GM21360 (cell line): ENCODE measurements at regions not wholly inside any gene's neighbourhood (a gene's known extent, or its start where the extent isn't known, plus 50 kb on each side); places are given as distances from the start of the nearest gene placed in this dataset.
"Not testable (repeated sequence)": the region's sequence is repeated elsewhere in the genome, so short reads cannot be mapped to it uniquely, and the experiment has no call there.

Source experiments
- ATAC-seq: cut with Tn5 transposase; IDR thresholded peaks from one replicate; pipeline ENCODE4 v1.9.1; 2021; ENCODE audit warnings: mild to moderate bottlenecking, moderate library complexity; ENCODE audit not compliant: unreplicated experiment

DNA sequence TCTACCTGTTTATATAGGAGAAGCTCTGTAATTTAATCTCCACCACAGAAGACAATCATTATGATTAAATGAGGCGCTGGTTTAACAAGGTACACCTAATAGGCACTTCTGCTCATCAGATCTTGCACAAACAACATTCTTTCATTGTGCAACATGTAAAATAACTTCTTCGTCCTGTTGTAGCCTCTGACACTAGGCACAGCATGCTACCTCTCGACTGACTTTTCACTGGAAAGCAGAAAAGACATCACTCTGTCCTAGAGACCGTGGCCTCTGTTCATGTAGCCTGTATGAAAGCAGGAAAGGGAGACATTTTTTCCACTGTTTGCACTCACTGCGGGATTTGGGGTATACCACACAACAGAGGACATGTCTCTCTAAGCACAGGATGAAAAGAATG lies 316.5 kb downstream of the IRS1 start:
- ATAC-seq, result no peak

DNA sequence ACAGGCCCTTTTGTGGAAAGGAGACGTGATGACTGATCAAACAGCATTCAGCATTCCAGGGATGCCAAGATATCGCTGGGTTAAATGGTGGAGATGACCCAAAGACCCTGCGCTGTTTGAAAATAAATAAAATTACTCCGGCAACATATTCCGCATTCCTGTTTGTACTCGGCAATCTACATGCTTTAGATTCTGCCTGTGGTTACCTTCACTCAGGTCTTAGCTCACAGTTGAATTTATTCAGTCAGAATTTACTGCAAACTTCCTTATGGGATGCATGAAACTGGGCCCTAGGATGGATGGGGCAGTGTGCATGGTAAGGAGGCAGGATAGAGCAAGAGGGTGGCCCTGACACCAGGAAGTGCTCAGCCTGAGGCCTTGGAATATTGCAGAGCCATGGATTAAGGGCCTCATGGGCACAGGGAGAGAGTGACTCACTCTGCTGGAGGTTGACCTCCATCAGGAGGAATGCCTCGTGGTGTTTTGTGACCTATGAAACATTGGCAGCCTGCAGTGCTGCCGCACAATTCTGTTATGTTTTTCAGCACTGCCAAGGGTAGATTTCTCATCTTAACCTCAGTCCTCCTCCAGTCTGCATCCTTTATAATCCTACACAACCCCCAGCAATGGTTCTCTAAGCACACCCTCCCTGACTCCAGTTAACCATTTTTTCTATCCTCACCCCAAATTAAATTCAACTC lies 321.4 kb downstream of the IRS1 start:
- no peak for ATAC-seq

DNA sequence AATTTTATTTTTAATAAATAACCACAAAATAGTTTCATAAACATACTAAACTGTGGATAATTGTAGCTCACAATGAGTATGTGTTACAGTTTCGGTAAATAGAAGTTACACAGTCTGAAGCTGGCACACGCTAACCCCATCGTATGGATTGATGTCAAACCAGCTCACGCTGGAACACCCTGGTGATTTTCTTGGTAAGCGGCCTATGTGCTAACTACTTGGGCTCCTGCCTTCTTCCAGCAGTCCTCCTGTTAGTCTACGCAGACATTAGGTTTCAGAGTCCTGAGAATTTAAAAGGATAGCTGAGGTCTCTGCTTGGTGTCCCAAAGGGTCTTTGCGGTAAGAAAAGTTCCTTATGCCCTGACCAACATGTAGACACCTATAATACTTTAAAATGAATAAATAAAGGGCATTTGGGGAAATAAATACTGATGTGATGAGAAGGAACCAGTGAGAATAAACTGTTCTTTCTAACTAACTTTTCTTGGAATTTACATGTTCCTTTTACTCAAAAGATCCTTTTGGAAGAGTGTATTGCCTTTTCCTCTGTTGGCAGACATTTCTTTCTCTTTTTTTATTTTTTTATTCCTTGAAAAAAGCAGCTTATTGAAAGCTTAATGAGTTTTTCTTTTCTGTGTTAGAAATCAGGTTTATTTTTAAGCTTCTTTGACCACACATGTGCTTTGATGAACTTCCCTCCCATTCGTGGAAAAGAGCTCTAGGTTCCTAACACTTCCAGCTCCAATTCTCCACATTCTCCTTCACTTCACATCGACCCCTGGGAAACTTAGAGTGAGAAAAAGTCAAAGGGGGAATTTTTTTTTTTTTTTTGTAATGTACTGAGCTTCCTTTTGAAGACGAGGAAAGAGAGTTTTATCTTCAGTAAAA lies 322.2 kb downstream of the IRS1 start:
- ATAC-seq, result no peak

DNA sequence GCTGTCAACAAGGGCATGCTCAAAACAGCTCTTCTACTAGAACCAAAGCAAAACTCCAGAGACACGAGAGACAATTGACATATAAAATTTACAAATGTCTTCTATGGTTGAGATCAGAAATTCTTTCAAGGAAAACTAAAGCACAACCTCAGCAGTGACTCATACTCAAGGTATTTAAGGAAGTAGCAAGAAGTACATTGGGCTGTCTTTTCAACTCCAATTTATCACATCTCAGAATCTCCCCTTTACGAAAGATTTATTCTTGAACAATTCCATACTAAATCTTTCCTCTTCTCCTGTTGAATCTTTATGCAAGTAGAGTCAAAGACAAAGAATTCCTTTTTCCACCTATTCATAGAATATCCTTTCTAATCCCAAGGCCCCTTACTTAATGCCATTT lies 324.0 kb downstream of the IRS1 start:
- ATAC-seq, result no peak

DNA sequence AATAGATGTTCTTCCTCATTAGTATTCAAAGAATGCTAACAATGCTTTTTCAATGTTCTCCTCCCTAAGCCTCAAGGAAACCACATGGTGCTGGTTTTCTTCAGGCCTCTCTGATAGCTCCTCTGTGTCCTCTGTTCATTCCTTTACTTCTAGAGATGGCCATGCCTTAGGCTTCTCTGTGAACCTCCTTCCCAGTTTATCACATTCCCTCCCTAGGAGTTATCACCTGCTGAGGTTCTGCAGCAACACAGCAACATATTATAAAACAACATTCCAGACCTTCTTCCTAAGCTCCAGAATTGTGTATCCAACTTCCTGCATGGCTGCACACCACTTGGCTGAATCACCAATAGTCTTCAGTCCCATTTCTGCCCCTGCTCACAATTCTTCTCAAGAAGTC lies 325.5 kb downstream of the IRS1 start:
- ATAC-seq, result no peak

DNA sequence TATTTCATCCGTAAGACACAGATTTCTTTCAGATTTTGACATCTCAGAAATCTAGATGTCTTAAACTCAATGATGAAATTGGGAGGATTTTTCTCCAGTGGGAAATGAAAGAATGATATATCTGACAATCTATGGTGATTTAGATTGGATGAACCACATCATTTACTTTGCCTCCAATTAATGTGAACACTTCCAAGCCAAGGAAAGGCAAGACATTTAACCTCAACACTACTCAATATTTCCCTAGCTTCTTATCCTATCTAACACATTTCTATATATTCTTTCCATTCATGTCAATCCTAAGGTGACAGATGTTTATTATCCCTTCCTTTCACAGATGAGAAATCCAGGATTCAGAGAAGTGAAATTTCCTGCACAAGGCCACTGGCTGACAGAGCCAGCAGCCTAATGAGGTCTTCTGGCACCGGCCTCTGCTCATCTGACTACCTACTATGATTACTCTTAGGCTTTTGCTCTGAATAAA lies 327.6 kb downstream of the IRS1 start:
- no peak for ATAC-seq

DNA sequence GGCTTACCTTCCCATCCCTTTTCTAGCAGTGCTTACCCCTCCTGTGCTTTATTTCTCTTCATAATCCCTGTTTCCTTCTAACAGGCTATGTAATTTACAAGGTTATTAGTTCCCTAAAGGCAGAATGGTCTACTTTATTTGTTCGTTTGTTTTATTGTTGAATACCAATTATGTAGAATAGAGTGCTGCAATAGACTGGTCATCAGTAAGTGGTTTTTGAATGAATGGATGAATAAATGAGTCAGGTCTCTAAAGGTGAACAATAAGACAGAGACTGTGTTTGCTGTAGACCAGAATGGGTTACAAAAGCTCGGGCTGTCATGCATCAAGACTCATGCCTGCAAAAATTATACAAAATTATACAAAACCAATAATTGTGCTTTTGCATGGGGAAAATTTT lies 332.0 kb downstream of the IRS1 start:
- no peak for ATAC-seq

DNA sequence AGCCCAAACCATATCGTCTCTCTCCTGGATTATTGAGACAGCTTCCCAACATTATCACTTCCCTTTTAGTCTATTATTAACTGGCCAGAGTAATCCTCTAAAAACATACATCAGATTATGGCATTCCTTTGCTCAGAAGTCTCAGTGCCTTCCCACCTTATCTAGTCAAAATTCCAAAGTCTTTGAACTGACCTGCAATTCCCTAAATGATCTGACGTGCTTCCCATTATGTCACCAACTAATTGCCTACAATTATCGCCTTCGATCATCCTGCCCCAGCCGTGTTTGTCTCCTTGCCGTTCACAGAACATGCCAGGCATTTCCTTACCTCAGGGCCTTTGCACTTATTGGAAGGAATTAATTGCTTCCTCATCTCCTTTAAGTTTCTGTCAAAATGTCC lies 332.4 kb downstream of the IRS1 start:
- ATAC-seq, result no peak

DNA sequence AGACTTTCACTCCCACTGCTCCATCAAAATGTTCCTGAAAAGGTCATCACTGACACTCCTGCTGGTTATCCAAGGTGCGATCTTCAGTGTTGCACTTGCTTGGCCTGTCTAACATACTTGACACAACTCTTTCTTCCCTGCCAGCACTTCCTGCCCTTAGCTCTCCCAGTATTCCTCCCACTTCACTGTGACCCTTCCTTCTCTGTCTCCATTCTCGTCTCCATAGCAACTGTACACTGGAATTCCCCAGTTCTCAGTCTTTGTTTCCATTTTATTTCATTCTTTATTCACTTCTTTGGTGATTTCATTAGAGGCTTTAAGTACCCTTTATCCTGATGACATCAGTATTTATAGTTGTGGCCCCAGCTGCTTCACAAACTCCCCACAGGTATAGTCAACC lies 333.0 kb downstream of the IRS1 start:
- ATAC-seq, result no peak

DNA sequence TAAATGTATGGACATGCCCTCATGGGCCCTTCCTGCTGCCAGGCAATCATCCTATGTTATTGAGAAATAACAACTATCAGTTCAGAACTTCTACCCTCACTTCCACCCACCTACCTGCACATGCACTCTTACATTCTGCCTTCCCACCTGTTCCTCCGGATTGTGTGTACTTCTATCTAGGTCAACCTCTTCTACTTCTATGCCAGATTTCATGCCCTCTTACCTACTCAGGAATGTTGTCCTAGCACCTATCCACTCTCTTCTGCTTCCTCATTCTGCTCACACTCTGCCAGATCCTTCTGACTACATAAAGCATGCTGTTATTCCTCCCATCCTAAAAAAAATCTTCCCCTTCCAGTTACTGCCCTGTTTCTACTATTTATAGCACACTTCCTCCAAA lies 333.5 kb downstream of the IRS1 start:
- ATAC-seq, result no peak

DNA sequence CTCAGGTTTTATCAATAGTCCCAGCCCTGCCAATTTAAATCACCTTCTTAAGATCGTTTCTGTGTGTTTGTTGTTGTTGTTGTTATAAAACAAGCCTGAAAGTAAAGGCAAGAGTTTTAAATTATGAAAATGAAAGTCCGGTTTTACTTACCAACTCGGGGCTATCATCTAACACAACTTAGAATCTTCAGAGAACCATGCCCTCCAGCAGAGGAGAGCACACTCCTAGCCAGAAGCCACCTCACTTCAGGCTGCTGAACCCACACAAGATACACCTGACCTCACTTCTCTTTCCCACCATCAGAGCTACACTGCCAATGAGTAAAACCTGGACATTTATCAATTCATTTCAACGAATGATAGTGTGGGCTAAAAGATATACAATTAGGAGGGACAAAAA lies 335.2 kb downstream of the IRS1 start:
- ATAC-seq, result no peak

DNA sequence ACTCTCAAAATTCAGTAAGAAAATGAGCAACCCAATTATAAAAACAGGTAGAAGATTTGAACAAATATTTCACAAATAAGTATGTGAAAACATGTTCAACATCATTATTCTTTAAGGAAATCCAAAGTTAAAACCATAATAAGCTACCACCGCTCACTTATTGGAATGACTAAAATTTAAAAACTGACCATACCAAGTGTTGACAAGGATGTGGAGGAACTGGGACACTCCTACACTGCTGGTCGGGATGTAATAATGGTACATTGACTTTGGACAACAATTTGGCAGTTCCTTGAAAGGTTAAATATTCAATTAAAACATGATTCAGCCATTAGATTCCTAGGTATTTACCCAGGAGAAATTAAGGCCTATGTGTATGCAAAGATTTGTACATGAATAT lies 336.5 kb downstream of the IRS1 start:
- ATAC-seq, result no peak

DNA sequence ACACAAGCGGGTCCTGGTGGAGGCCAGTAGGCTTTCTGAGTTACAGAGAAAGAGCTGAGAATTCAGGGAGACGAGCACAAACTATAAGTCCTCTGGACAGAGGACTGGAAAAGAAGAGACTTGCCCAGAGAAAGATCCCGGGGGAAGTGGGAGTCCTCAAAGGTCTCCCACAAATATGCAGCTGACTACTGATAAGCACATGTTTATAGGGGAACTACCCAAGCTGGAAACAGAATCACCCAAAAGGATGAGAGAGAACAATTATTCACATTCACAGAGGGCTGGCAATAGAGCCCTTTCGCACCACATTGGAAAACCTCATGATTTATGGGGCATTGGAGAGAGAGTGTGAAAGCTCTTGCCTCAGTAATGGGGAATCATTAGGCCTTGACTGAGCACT lies 337.6 kb downstream of the IRS1 start:
- ATAC-seq, result no peak

DNA sequence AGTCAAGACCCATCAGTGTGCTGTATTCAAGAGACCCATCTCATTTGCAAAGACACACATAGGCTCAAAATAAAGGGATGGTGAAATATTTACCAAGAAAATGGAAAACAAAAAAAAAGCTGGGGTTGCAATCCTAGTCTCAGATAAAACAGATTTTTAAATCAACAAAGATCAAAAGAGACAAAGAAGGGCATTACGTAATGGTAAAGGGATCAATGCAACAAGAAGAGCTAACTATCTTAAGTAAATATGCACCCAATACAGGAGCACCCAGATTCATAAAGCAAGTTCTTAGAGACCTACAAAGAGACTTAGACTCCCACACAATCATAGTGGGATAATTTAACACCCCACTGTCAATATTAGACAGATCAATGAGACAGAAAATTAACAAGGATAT lies 343.5 kb downstream of the IRS1 start:
- not testable (repeated sequence) for ATAC-seq

DNA sequence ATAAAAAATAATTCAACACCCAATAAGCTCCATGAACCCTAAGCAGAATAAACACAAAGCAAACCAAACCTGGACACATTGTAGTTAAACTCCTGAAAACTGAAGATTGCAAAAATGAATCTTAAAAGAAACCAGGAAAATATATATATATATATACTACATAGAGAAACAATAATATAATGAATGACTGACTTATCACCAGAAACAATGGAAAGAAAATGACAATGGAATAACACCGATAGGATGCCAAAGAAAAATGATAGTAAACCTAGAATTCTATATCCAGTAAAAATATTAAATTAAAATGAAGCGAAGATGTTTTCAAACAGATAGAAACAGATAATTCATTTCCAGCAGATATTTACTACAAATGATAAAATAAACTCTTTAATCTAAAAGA lies 346.9 kb downstream of the IRS1 start:
- no peak for ATAC-seq

DNA sequence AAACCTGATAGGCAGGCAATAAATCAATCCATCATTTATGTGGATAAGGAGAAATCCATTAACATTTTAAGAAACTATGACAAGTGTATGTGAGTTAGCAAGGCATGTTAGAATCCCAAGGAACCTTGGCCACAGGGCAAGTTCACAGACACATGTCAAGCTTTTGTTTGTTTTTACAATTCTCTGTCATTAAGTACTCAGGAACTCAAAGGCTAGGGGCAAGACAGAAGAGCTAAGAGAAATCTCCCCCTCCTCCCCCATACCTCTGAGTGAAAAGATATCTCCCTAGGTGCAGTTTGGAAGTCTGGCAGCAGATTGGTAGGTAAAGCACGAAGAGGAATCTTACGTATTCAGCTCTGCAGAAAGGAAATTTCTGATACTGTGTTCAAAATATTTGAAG lies 348.1 kb downstream of the IRS1 start:
- no peak for ATAC-seq

DNA sequence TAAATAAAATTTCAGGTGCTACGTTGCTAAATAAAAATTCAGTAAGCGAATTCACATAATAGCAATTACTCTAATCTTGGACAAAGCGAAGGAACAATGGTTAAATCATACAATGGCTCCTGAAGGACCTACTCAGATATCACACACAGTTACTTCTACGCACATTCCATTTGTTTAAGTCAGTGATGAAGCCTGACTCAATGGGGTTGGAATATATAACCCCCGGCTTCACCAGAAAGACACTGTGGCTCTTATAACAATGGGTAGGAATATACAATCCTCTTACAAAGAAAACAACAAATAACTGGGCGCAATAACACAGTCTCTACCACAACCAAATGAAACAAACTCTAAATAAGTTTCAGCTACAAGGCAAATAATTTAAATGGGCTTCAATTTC lies 349.5 kb downstream of the IRS1 start:
- no peak for ATAC-seq

DNA sequence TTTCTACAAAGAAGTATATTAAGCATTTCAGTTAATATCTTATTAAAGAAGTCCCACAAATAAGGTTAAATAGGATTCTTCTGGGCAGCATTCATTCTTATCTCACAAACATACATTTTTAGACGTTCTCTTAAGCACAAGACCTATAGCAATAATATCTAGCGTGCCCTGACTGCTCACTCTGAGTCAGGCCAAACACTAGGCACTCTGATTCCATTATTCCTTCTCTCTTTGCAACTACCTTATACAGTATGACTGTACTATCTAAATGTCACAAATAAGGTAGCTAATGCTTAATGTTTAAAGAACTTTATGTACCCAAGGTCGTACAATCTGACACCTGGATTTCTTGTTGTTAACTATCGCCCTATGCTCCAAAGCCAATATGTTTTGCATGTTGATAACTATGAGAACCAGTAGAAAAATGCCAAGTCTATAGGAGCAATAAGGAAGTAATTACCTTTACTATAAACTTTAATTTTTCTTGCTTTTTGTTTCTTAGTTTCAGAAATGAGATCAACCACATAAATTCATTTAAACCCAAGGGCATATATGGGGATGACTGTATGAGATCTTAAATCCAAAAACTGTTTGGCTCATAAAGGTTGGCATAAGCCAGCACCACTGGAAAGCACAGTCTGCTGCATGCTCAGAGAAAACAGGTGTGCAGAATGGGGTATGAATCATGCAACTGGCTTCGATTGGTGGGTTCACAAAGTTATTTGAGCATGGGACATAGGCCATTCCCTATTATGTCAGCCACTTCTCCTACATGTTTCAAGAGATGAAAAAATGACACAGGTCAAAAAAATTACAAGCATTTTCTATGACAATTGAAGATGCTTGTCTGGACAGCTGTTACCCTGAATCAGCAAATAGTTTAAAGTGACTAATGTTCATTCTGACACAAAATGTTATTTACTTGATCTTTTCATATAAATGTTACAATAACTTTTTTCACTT lies 352.0 kb downstream of the IRS1 start:
- ATAC-seq, result no peak

DNA sequence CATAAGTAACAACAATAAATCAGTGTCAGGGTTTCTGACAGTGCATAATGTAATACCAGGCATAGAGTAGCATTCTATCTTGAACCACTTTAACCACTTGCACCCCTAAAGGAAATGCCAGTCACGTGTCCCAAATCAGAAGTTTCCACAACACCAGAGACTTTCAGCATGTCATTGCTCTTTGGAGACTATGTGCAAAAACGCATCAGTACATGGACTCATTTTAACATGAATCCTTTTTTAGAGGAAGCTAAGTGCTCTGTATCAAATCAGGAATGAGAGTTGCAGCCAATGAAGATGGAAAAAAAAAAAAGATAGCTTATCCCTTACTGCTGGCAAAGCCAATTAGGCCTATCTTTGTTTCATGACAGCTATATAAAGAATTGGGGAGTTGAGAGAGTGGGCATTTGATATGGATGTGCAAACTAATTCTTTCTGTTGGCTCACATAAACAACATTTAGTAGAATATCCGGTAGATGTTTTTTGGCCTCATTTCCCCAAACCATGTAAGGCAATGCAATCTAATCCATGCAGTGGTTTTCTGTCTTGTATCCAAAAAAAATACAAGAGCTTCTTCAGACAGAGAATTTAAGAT lies 353.1 kb downstream of the IRS1 start:
- no peak for ATAC-seq

DNA sequence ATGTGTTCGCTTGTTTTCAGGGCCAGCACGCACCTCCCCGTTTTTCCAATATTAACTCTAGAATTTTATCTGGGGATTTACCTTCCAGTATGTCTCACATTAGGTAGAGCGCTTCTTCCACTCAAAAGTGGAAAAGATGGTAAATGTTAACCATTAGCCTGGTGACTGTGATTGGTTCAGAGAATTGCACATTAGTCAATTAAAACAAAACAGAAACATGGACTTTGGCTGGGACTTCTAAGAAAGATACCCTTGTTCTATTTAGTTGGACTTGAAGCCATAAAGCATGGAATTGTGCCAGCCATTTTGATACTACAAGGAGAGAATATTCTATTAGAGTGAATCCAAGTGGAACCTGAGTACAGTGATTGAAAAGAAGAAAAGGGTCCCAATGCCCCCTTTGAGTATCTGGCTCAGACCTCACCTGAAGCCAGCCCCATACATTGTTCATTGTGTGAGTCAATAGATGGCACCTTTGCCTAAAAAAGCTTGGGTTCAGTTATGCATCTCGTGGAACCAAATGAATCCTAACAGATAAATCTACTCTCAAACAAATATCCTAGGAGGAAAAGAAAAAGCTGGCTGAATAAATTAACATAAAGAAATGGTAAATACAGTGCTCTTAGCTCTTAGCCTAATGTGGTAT lies 354.3 kb downstream of the IRS1 start:
- no peak for ATAC-seq
